ENCODE measurements at regions not wholly inside any gene's neighbourhood (a gene's known extent, or its start where the extent isn't known, plus 50 kb on each side); places are given as distances from the start of the nearest gene placed in this dataset.

- no peaks in the 10 kb centered on the region for H3K27me3 Mint-ChIP-seq
- H3K27ac Mint-ChIP-seq (ENCODE audit: low read depth): no peak overlapping the region
- H3K4me3 Mint-ChIP-seq: no peak overlapping the region
- no peaks in the 10 kb centered on the region for H3K36me3 Mint-ChIP-seq (ENCODE audit: insufficient read depth)
- DNase-seq (ENCODE audit: low spot score in 2 of 2): peak in 1 of 2 donors; percentile 10
- no peak for ATAC-seq (replicated peaks; ENCODE audit: extremely low read depth, poor library complexity, severe bottlenecking)
- peaks cover 6% of the 10 kb centered on the region for H3K4me1 Mint-ChIP-seq
- H3K9me3 Mint-ChIP-seq: no peaks in the 10 kb centered on the region
Measured at GRCh38 chr14:104421892-104422828, 157.4 kb upstream of the C14orf180 start.

GRCh38 chr14:104422837-104423681, 156.5 kb upstream of the C14orf180 start:
- no peak overlapping the region for H3K4me3 Mint-ChIP-seq
- H3K27me3 Mint-ChIP-seq: no peaks in the 10 kb centered on the region
- DNase-seq (ENCODE audit: low spot score in 2 of 2) (peak in 1 of 2 donors; percentile 11), ATAC-seq (replicated peaks; ENCODE audit: extremely low read depth, poor library complexity, severe bottlenecking) (no peak)
- no peaks in the 10 kb centered on the region for H3K36me3 Mint-ChIP-seq (ENCODE audit: insufficient read depth)
- H3K9me3 Mint-ChIP-seq: no peaks in the 10 kb centered on the region
- H3K4me1 Mint-ChIP-seq: peaks cover 6% of the 10 kb centered on the region
- no peak overlapping the region for H3K27ac Mint-ChIP-seq (ENCODE audit: low read depth)

GRCh38 chr14:104423701-104424405, 155.7 kb upstream of the C14orf180 start:
- H3K27me3 Mint-ChIP-seq: no peaks in the 10 kb centered on the region
- H3K27ac Mint-ChIP-seq (ENCODE audit: low read depth): no peak overlapping the region
- no peak for ATAC-seq (replicated peaks; ENCODE audit: extremely low read depth, poor library complexity, severe bottlenecking)
- H3K36me3 Mint-ChIP-seq (ENCODE audit: insufficient read depth): no peaks in the 10 kb centered on the region
- DNase-seq (ENCODE audit: low spot score in 2 of 2): no peak
- no peaks in the 10 kb centered on the region for H3K9me3 Mint-ChIP-seq
- H3K4me1 Mint-ChIP-seq: peaks cover 9% of the 10 kb centered on the region
- no peak overlapping the region for H3K4me3 Mint-ChIP-seq

GRCh38 chr14:104424406-104425072, 155.0 kb upstream of the C14orf180 start:
- H3K27me3 Mint-ChIP-seq: no peaks in the 10 kb centered on the region
- ATAC-seq (replicated peaks; ENCODE audit: extremely low read depth, poor library complexity, severe bottlenecking) (no peak), DNase-seq (ENCODE audit: low spot score in 2 of 2) (no peak)
- H3K9me3 Mint-ChIP-seq: no peaks in the 10 kb centered on the region
- H3K4me3 Mint-ChIP-seq: no peak overlapping the region
- peaks cover 12% of the 10 kb centered on the region for H3K4me1 Mint-ChIP-seq
- no peaks in the 10 kb centered on the region for H3K36me3 Mint-ChIP-seq (ENCODE audit: insufficient read depth)
- H3K27ac Mint-ChIP-seq (ENCODE audit: low read depth): no peak overlapping the region

- Mint-ChIP-seq H3K36me3 (ENCODE audit: insufficient read depth) (no peaks in the 10 kb centered on the region), H3K4me1 (peaks cover 6% of the 10 kb centered on the region), H3K27ac (ENCODE audit: low read depth) (no peak overlapping the region), H3K27me3 (peaks cover 6% of the 10 kb centered on the region), H3K9me3 (no peaks in the 10 kb centered on the region), H3K4me3 (no peak overlapping the region)
- ATAC-seq (replicated peaks; ENCODE audit: extremely low read depth, poor library complexity, severe bottlenecking) (no peak), DNase-seq (ENCODE audit: low spot score in 2 of 2) (no peak)
Measured at GRCh38 chr14:104425171-104425681, 154.3 kb upstream of the C14orf180 start.

GRCh38 chr14:104425763-104426646, 153.6 kb upstream of the C14orf180 start:
- H3K27me3 Mint-ChIP-seq: peaks cover 14% of the 10 kb centered on the region
- ATAC-seq (replicated peaks; ENCODE audit: extremely low read depth, poor library complexity, severe bottlenecking) (no peak), DNase-seq (ENCODE audit: low spot score in 2 of 2) (no peak)
- no peaks in the 10 kb centered on the region for H3K9me3 Mint-ChIP-seq
- H3K36me3 Mint-ChIP-seq (ENCODE audit: insufficient read depth): no peaks in the 10 kb centered on the region
- H3K27ac Mint-ChIP-seq (ENCODE audit: low read depth): no peak overlapping the region
- no peak overlapping the region for H3K4me3 Mint-ChIP-seq
- peaks cover 6% of the 10 kb centered on the region for H3K4me1 Mint-ChIP-seq

GRCh38 chr14:104427131-104427851, 152.3 kb upstream of the C14orf180 start:
- H3K27me3 Mint-ChIP-seq: peaks cover 16% of the 10 kb centered on the region
- ATAC-seq (replicated peaks; ENCODE audit: extremely low read depth, poor library complexity, severe bottlenecking): no peak

GRCh38 chr14:104428333-104428851, 151.2 kb upstream of the C14orf180 start:
- H3K27me3 Mint-ChIP-seq: peaks cover 16% of the 10 kb centered on the region
- no peaks in the 10 kb centered on the region for H3K9me3 Mint-ChIP-seq
- peaks cover 6% of the 10 kb centered on the region for H3K4me1 Mint-ChIP-seq
- DNase-seq (ENCODE audit: low spot score in 2 of 2): no peak
- H3K36me3 Mint-ChIP-seq (ENCODE audit: insufficient read depth): no peaks in the 10 kb centered on the region
- no peak for ATAC-seq (replicated peaks; ENCODE audit: extremely low read depth, poor library complexity, severe bottlenecking)
- H3K4me3 Mint-ChIP-seq: no peak overlapping the region
- no peak overlapping the region for H3K27ac Mint-ChIP-seq (ENCODE audit: low read depth)

More at GRCh38 chr14:104427131-104427851, 152.3 kb upstream of the C14orf180 start:
- Mint-ChIP-seq H3K27ac (ENCODE audit: low read depth) (no peak overlapping the region), H3K4me1 (peaks cover 6% of the 10 kb centered on the region), H3K9me3 (no peaks in the 10 kb centered on the region), H3K36me3 (ENCODE audit: insufficient read depth) (no peaks in the 10 kb centered on the region), H3K4me3 (no peak overlapping the region)
- DNase-seq (ENCODE audit: low spot score in 2 of 2): no peak

- peaks cover 6% of the 10 kb centered on the region for H3K4me1 Mint-ChIP-seq
- H3K27me3 Mint-ChIP-seq: peaks cover 16% of the 10 kb centered on the region
- H3K36me3 Mint-ChIP-seq (ENCODE audit: insufficient read depth): no peaks in the 10 kb centered on the region
- no peak for ATAC-seq (replicated peaks; ENCODE audit: extremely low read depth, poor library complexity, severe bottlenecking)
- DNase-seq (ENCODE audit: low spot score in 2 of 2): no peak
- H3K27ac Mint-ChIP-seq (ENCODE audit: low read depth): no peak overlapping the region
- H3K4me3 Mint-ChIP-seq: no peak overlapping the region
- no peaks in the 10 kb centered on the region for H3K9me3 Mint-ChIP-seq
Measured at GRCh38 chr14:104428860-104429259, 150.7 kb upstream of the C14orf180 start.

GRCh38 chr14:104429291-104429861, 150.2 kb upstream of the C14orf180 start:
- no peaks in the 10 kb centered on the region for H3K9me3 Mint-ChIP-seq
- no peak for ATAC-seq (replicated peaks; ENCODE audit: extremely low read depth, poor library complexity, severe bottlenecking)
- H3K4me1 Mint-ChIP-seq: peaks cover 6% of the 10 kb centered on the region
- no peaks in the 10 kb centered on the region for H3K36me3 Mint-ChIP-seq (ENCODE audit: insufficient read depth)
- peak in 1 of 2 donors; percentile 11 for DNase-seq (ENCODE audit: low spot score in 2 of 2)
- no peak overlapping the region for H3K27ac Mint-ChIP-seq (ENCODE audit: low read depth)
- H3K27me3 Mint-ChIP-seq: peaks cover 16% of the 10 kb centered on the region
- H3K4me3 Mint-ChIP-seq: no peak overlapping the region

Measured in central memory CD8-positive, alpha-beta T cell (primary cell).